ENCODE measurements at regions not wholly inside any gene's neighbourhood (a gene's known extent, or its start where the extent isn't known, plus 50 kb on each side); places are given as distances from the start of the nearest gene placed in this dataset.
A peak's percentile ranks its signal among the peaks of the same experiment; 100 is the strongest.

- Histone ChIP-seq H3K27ac (peak overlapping the region in 4 of 12 donors; percentile 34 to 67 (median 56)), H3K4me3 (no peak overlapping the region), H3K27me3 (no peaks in the 10 kb centered on the region), H3K36me3 (no peaks in the 10 kb centered on the region), H3K4me1 (peaks cover 0 to 39% (median 24%) of the 10 kb centered on the region in 12 donors), H3K9me3 (no peaks in the 10 kb centered on the region)
- intact Hi-C loops (cut with DNase I): loop anchor here in 3 of 10 donors (5.0 to 10.0 kb wide), 2 partner anchors 57 to 110 kb away; no protein-coding TSS in a partner anchor
- TF ChIP-seq, protein P1, sequence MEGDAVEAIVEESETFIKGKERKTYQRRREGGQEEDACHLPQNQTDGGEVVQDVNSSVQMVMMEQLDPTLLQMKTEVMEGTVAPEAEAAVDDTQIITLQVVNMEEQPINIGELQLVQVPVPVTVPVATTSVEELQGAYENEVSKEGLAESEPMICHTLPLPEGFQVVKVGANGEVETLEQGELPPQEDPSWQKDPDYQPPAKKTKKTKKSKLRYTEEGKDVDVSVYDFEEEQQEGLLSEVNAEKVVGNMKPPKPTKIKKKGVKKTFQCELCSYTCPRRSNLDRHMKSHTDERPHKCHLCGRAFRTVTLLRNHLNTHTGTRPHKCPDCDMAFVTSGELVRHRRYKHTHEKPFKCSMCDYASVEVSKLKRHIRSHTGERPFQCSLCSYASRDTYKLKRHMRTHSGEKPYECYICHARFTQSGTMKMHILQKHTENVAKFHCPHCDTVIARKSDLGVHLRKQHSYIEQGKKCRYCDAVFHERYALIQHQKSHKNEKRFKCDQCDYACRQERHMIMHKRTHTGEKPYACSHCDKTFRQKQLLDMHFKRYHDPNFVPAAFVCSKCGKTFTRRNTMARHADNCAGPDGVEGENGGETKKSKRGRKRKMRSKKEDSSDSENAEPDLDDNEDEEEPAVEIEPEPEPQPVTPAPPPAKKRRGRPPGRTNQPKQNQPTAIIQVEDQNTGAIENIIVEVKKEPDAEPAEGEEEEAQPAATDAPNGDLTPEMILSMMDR (IDR thresholded peaks at IDR 0.05): no peak
- no peak for TF ChIP-seq POLR2A (IDR thresholded peaks at IDR 0.05)
- WGBS, 4 donors: 70 to 80% (median 72%) methylated on average over 4 of the region's 4 CpGs
- DNase-seq: no peak
- ATAC-seq: no peak
Observed at GRCh38 chr12:89234324-89235114, 117.8 kb downstream of the DUSP6 start.

- H3K4me1 ChIP-seq: peaks cover 0 to 19% (median 11%) of the 10 kb centered on the region in 12 donors
- TF ChIP-seq, protein P1 (IDR thresholded peaks at IDR 0.05): no peak
- TF ChIP-seq POLR2A (IDR thresholded peaks at IDR 0.05): no peak
- H3K27me3 ChIP-seq: no peaks in the 10 kb centered on the region
- 81 to 95% (median 91%) methylated on average over 1 of the region's 1 CpG for WGBS, 4 donors
- no peak overlapping the region for H3K4me3 ChIP-seq
- intact Hi-C loops (cut with DNase I): loop anchor here in 2 of 10 donors (10.0 kb wide), 1 partner anchor 113 kb away; no protein-coding TSS in a partner anchor
- H3K27ac ChIP-seq: no peak overlapping the region
- H3K9me3 ChIP-seq: no peaks in the 10 kb centered on the region
- no peak for ATAC-seq
- H3K36me3 ChIP-seq: no peaks in the 10 kb centered on the region
- no peak for DNase-seq
Observed at GRCh38 chr12:89231686-89232085, 120.6 kb downstream of the DUSP6 start.

DNA sequence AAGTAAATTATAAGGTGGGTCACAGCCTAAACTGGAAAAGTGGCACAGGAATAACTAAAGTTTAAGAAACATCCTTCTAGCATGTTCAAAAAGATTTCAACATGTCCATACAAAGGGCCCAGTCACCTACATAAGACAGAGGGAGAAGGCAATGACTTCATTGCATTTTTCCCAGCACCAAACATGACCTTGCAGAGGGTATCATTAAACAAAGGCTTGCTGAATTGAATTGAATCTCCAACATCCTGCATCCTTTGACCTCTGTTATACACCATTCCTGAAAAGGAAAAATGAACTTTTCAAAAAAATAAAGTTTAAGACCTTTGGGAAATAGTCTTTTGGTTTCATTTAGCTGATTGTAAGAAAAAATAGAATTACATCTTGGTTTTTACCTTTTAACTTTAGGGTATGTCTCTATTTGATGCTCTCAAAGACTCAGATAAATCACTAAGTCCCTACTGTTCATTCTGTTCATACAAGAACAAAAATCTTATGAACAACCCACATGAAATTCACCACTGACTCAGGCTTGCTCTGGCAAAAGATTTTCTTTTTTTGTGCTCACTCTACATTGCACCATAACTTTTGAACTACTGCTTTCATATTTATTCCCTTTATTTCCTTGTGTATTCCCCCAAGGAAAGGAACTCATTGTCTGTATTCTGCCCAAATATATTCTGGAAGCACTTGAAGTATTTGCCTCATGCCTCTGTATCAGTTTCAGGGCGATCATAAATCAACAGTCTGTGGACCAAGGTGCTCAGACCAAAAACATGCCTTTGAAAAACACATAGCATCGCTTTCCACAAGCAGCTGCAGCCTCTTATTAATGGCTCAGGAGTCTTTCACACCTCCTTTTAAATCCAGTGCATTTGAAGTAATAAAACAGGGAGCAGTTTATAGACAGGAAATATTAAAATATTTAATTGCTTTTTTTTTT, 121.7 kb downstream of the DUSP6 start:
- intact Hi-C loops (cut with DNase I): loop anchor here in 2 of 10 donors (10.0 kb wide), 1 partner anchor 114 kb away; no protein-coding TSS in a partner anchor
- peak overlapping the region in 1 of 12 donors; percentile 32 for H3K27ac ChIP-seq
- H3K27me3 ChIP-seq: no peaks in the 10 kb centered on the region
- no peak overlapping the region for H3K4me3 ChIP-seq
- WGBS, 4 donors: 73 to 80% (median 75%) methylated on average over 2 of the region's 2 CpGs
- TF ChIP-seq POLR2A (IDR thresholded peaks at IDR 0.05): no peak
- TF ChIP-seq, protein P1 (IDR thresholded peaks at IDR 0.05): no peak
- no peaks in the 10 kb centered on the region for H3K36me3 ChIP-seq
- DNase-seq (no peak), ATAC-seq (peak in 1 of 4 donors; percentile 57)
- H3K9me3 ChIP-seq: no peaks in the 10 kb centered on the region
- H3K4me1 ChIP-seq: peaks cover 0 to 14% (median 7%) of the 10 kb centered on the region in 12 donors

DNA sequence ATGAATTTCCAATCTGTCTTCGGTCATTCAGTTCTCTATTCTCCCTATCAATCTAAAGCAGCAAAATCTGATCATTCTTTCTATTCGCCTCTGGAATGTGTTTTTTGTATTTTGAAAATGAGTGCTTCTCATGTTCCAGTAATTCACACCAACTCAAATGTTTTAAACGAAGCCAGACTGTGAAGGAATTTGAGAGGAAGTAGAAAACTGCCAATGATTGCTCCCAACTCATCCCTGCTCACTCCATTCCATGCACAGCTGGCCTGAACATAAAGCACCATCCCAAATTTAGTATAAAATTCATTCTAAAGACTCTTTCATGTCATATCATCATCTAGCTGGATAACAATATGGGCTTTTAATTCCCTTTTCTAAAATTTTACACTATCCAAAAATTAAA, 123.8 kb downstream of the DUSP6 start:
- no peaks in the 10 kb centered on the region for H3K9me3 ChIP-seq
- no peak overlapping the region for H3K4me3 ChIP-seq
- H3K27ac ChIP-seq: no peak overlapping the region
- DNase-seq: no peak
- no peak for ATAC-seq
- WGBS, 4 donors: 56 to 77% (median 70%) methylated on average over 3 of the region's 3 CpGs
- TF ChIP-seq, protein P1 (IDR thresholded peaks at IDR 0.05): no peak
- TF ChIP-seq POLR2A (IDR thresholded peaks at IDR 0.05): no peak
- H3K4me1 ChIP-seq: peaks cover 0 to 19% (median 4%) of the 10 kb centered on the region in 12 donors
- no peaks in the 10 kb centered on the region for H3K27me3 ChIP-seq
- intact Hi-C loops (cut with DNase I): no loop called here
- H3K36me3 ChIP-seq: no peaks in the 10 kb centered on the region

All from heart left ventricle (tissue), 16 donors.